Cardiac muscle cell (in vitro differentiated cells and primary cell): ENCODE measurements at regions not wholly inside any gene's neighbourhood (a gene's known extent, or its start where the extent isn't known, plus 50 kb on each side); places are given as distances from the start of the nearest gene placed in this dataset.

ENCODE experiments used
- DNase-seq, 2 donors: peaks; one replicate each; pipeline versions ENCODE4 v3.0.0 to v3.0.0-alpha.2; 2010 to 2017; ENCODE audit warnings: low read depth in 1 of 2, low spot score in 1 of 2
- H3K27ac ChIP-seq: fragments of 200-600 bp; sonication (generic); 2 replicates; pipeline ENCODE4 v1.5.1; 2016
- H3K27me3 ChIP-seq: fragments of 200-600 bp; sonication (generic); 2 replicates; pipeline ENCODE4 v1.6.0; 2016; ENCODE audit warnings: control low read depth
- H3K36me3 ChIP-seq: fragments of 200-600 bp; sonication (generic); 2 replicates; pipeline ENCODE4 v1.5.1; 2016; ENCODE audit warnings: control low read depth
- H3K4me1 ChIP-seq: fragments of 200-600 bp; sonication (generic); 2 replicates; pipeline ENCODE4 v1.8.1; 2017; ENCODE audit warnings: low read depth, mild to moderate bottlenecking, mixed run types
- H3K4me3 ChIP-seq: fragments of 200-600 bp; sonication (generic); 2 replicates; pipeline ENCODE4 v1.5.1; 2016; ENCODE audit warnings: mild to moderate bottlenecking
- H3K9me3 ChIP-seq: fragments of 200-600 bp; sonication (generic); 2 replicates; pipeline ENCODE4 v1.5.1; 2017; ENCODE audit warnings: low read depth, mild to moderate bottlenecking, control low read depth
- CTCF ChIP-seq: IDR thresholded peaks from 2 replicates; pipeline ENCODE4 v1.5.1; 2012; ENCODE audit warnings: low read depth, mild to moderate bottlenecking, low read length

- Histone ChIP-seq H3K27me3 (no peaks in the 10 kb centered on the region), H3K27ac (no peak overlapping the region), H3K4me3 (no peak overlapping the region), H3K4me1 (no peaks in the 10 kb centered on the region), H3K9me3 (no peaks in the 10 kb centered on the region), H3K36me3 (no peaks in the 10 kb centered on the region)
- no peak for TF ChIP-seq CTCF
- DNase-seq = peak in 1 of 2 donors; percentile 81
Observed at GRCh38 chr6:12467706-12468670, 177.8 kb downstream of the EDN1 start.

- peak in 1 of 2 donors; percentile 75 for DNase-seq
- TF ChIP-seq CTCF = no peak
- H3K4me1 ChIP-seq = no peaks in the 10 kb centered on the region
- no peaks in the 10 kb centered on the region for H3K9me3 ChIP-seq
- no peaks in the 10 kb centered on the region for H3K27me3 ChIP-seq
- H3K4me3 ChIP-seq = no peak overlapping the region
- H3K36me3 ChIP-seq = no peaks in the 10 kb centered on the region
- no peak overlapping the region for H3K27ac ChIP-seq
Observed at GRCh38 chr6:12472601-12473038, 182.5 kb downstream of the EDN1 start.

GRCh38 chr6:12473494-12473893, 183.3 kb downstream of the EDN1 start:
- Histone ChIP-seq H3K4me1 (no peaks in the 10 kb centered on the region), H3K4me3 (no peak overlapping the region), H3K27me3 (no peaks in the 10 kb centered on the region), H3K36me3 (no peaks in the 10 kb centered on the region), H3K9me3 (no peaks in the 10 kb centered on the region), H3K27ac (no peak overlapping the region)
- no peak for TF ChIP-seq CTCF
- DNase-seq = no peak

- DNase-seq = peak in 1 of 2 donors; percentile 34
- H3K9me3 ChIP-seq = no peaks in the 10 kb centered on the region
- no peak overlapping the region for H3K4me3 ChIP-seq
- no peak for TF ChIP-seq CTCF
- no peaks in the 10 kb centered on the region for H3K27me3 ChIP-seq
- H3K36me3 ChIP-seq = no peaks in the 10 kb centered on the region
- H3K4me1 ChIP-seq = no peaks in the 10 kb centered on the region
- H3K27ac ChIP-seq = no peak overlapping the region
Observed at GRCh38 chr6:12474167-12475140, 184.3 kb downstream of the EDN1 start.

DNA sequence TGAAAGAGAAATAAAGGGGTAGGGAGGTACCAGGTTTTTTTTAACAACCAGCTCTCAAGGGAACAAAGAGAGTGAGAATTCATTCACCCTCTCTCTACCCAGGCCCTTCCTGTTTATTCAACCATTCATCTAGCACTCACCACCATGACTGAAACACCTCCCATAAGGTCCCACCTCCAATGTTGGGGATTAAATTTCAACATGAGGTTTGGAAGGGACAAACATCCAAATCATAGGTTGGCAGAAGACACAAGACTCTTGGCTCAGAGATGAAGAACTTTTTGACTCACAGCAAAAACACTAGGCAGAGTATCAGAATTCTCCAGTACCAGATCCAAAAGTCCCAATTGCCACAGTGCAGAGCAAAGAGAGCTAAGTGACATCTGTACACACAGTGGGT, 186.3 kb downstream of the EDN1 start:
- Histone ChIP-seq H3K9me3 (no peaks in the 10 kb centered on the region), H3K36me3 (no peaks in the 10 kb centered on the region), H3K27me3 (no peaks in the 10 kb centered on the region), H3K4me3 (no peak overlapping the region), H3K27ac (no peak overlapping the region), H3K4me1 (no peaks in the 10 kb centered on the region)
- DNase-seq = no peak
- no peak for TF ChIP-seq CTCF
